Left ventricle myocardium inferior (tissue), 1 donor: ENCODE measurements at regions not wholly inside any gene's neighbourhood (a gene's known extent, or its start where the extent isn't known, plus 50 kb on each side); places are given as distances from the start of the nearest gene placed in this dataset.

Experiments
- DNase-seq: peaks from one replicate; pipeline ENCODE4 v3.0.0-alpha.2; 2020
- H3K27ac ChIP-seq: fragments of 200-600 bp; replicated peaks from 2 replicates; pipeline ENCODE4 v1.8.0; 2021
- H3K27me3 ChIP-seq: fragments of 200-600 bp; 2 replicates; pipeline ENCODE4 v1.8.0; 2021; ENCODE audit warnings: low read depth
- H3K36me3 ChIP-seq: fragments of 200-600 bp; 2 replicates; pipeline ENCODE4 v1.8.0; 2021
- H3K4me1 ChIP-seq: fragments of 200-600 bp; 2 replicates; pipeline ENCODE4 v1.8.0; 2021
- H3K4me3 ChIP-seq: fragments of 200-600 bp; 2 replicates; pipeline ENCODE4 v1.8.0; 2021; ENCODE audit warnings: mild to moderate bottlenecking, moderate library complexity
- H3K9me3 ChIP-seq: fragments of 200-600 bp; replicated peaks from 2 replicates; pipeline ENCODE4 v1.8.0; 2021
- intact Hi-C: fragments of 100-400 bp; cut with micrococcal nuclease; formaldehyde crosslinking; loops from one replicate; pipeline ENCODE4 v1.11.0; 2022
- TF ChIP-seq, protein P1 (sequence below): fragments of 200-600 bp; IDR thresholded peaks from 2 replicates; pipeline ENCODE4 v1.8.0; 2021; ENCODE audit warnings: antibody characterized with exemption, mild to moderate bottlenecking, borderline replicate concordance
- donor health status: DM: no; HTN: yes; CAD: no; lungs with severe emphysema.

DNA sequence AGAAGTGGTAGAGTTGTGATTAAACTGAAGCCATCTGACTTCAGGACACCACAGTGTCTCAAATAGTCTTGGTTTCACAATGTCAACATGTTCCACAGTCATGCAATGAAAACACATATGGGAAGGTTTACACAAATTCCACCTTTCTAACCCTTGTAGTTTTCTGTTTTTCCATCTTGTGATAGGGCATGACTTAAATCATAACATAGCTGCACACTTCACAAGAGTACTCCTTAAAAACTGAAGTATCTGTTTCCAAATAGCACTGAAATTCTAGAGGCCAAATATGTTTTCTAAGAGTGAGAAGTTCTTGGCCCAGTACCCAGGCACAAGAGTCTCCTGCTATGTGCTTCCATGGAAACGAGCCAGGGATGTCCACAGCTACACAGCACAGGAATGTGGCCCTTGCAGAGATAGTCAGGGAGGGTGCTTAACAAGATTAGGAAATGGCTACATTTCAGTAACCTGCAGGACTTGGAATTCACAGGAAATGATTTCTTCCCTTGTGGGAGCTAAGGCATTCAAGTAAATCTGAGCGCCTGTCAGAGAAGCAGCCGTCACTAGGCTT is 269.1 kb downstream of the NDFIP2 start:
- Histone ChIP-seq H3K9me3 (no peaks in the 10 kb centered on the region), H3K27ac (peak overlapping the region; percentile 67), H3K4me3 (no peak overlapping the region), H3K27me3 (no peaks in the 10 kb centered on the region), H3K4me1 (peaks cover 20% of the 10 kb centered on the region), H3K36me3 (no peaks in the 10 kb centered on the region)
- TF ChIP-seq, protein P1, sequence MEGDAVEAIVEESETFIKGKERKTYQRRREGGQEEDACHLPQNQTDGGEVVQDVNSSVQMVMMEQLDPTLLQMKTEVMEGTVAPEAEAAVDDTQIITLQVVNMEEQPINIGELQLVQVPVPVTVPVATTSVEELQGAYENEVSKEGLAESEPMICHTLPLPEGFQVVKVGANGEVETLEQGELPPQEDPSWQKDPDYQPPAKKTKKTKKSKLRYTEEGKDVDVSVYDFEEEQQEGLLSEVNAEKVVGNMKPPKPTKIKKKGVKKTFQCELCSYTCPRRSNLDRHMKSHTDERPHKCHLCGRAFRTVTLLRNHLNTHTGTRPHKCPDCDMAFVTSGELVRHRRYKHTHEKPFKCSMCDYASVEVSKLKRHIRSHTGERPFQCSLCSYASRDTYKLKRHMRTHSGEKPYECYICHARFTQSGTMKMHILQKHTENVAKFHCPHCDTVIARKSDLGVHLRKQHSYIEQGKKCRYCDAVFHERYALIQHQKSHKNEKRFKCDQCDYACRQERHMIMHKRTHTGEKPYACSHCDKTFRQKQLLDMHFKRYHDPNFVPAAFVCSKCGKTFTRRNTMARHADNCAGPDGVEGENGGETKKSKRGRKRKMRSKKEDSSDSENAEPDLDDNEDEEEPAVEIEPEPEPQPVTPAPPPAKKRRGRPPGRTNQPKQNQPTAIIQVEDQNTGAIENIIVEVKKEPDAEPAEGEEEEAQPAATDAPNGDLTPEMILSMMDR, result no peak
- DNase-seq, result peak; percentile 55
- intact Hi-C loops, result no loop called here

DNA sequence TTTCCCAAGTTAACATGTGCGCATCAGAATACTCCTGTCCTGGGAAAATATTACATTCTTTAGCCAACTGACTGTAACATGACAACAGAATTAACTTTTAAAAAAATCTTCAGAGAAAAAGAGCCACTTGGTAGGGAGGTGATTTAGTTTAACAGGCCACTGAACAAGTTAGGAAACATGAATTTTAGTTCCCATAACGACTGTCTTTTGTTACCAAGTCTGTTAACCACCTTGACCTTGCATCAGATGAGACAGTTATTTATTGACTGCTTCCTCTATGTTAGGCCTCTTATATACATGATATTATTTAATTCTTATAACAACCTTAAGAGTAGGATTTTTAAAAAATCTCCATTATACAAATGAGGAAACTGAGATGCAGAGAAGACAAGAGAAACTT is 268.6 kb downstream of the NDFIP2 start:
- Histone ChIP-seq H3K4me3 (no peak overlapping the region), H3K4me1 (peaks cover 20% of the 10 kb centered on the region), H3K27me3 (no peaks in the 10 kb centered on the region), H3K36me3 (no peaks in the 10 kb centered on the region), H3K9me3 (no peaks in the 10 kb centered on the region), H3K27ac (peak overlapping the region; percentile 67)
- DNase-seq, result no peak
- TF ChIP-seq, protein P1, result no peak
- intact Hi-C loops, result no loop called here

DNA sequence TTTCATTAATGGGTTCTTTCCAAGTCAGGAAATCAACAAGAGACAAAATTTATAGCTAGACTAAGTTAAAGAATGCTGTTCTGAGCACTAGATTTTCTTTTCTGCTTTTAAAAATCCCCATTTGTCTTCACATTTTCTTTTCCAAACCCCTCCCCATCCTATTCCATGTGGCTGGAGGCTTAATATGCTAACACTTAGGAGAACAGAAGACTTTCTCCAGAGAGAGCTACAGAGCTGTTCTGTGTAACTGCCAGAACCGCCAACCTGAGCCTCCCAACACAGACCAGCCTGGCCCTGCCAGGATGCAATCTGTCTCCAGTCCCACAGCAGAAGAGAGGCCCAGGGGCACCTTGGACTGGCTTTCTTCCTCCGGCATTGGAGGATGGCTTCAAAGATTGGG is 264.1 kb downstream of the NDFIP2 start:
- Histone ChIP-seq H3K4me1 (peaks cover 32% of the 10 kb centered on the region), H3K9me3 (no peaks in the 10 kb centered on the region), H3K27ac (no peak overlapping the region), H3K36me3 (no peaks in the 10 kb centered on the region), H3K27me3 (no peaks in the 10 kb centered on the region), H3K4me3 (no peak overlapping the region)
- DNase-seq, result no peak
- intact Hi-C loops, result no loop called here
- TF ChIP-seq, protein P1, result no peak

DNA sequence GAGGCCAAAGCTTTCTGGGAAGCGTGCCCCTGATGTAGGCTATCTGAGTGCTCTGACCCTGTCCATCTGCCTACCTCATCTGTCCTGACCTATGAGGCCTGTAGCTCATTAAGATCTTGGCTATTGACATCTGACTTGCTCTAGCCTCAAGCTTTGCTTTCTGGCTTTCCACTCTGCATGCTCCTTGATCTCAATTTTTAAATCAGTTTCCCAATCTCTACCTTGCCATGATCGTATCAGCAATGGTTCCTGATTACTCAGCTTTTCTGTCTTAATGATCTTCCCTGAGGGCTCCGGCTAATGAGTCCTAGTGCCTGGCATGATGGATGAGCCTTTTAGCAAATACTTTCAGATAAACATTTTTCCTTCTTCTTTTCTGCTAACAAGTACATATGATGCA is 262.0 kb downstream of the NDFIP2 start:
- DNase-seq, result no peak
- Histone ChIP-seq H3K27me3 (no peaks in the 10 kb centered on the region), H3K27ac (no peak overlapping the region), H3K4me1 (peaks cover 19% of the 10 kb centered on the region), H3K9me3 (no peaks in the 10 kb centered on the region), H3K4me3 (no peak overlapping the region), H3K36me3 (no peaks in the 10 kb centered on the region)
- TF ChIP-seq, protein P1, result no peak
- intact Hi-C loops, result no loop called here

DNA sequence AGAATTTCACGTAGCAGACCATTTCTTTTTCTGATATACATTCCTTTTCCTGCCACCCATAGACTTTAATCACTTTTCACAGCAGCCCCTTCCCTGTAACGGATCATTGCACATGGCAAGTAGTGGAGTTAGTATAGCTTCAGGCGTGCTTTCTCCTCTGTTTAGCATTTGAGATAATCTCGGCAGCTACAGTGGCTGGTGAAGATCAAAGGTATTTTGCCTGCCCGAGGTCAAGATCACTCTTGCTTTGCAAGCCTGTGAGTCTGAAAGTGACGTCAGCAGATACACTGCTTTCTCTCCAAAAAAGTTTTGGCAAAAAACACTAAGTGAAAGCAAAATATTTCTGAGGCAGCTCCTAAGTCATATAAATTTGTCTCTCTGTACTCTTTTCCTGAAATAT is 260.0 kb downstream of the NDFIP2 start:
- no peak for DNase-seq
- Histone ChIP-seq H3K36me3 (no peaks in the 10 kb centered on the region), H3K4me3 (peak overlapping the region; percentile 35), H3K9me3 (no peaks in the 10 kb centered on the region), H3K27ac (no peak overlapping the region), H3K27me3 (no peaks in the 10 kb centered on the region), H3K4me1 (peaks cover 19% of the 10 kb centered on the region)
- intact Hi-C loops, result no loop called here
- TF ChIP-seq, protein P1, result no peak
